ENCODE measurements at regions not wholly inside any gene's neighbourhood (a gene's known extent, or its start where the extent isn't known, plus 50 kb on each side); places are given as distances from the start of the nearest gene placed in this dataset.
A peak's percentile ranks its signal among the peaks of the same experiment; 100 is the strongest.

DNA sequence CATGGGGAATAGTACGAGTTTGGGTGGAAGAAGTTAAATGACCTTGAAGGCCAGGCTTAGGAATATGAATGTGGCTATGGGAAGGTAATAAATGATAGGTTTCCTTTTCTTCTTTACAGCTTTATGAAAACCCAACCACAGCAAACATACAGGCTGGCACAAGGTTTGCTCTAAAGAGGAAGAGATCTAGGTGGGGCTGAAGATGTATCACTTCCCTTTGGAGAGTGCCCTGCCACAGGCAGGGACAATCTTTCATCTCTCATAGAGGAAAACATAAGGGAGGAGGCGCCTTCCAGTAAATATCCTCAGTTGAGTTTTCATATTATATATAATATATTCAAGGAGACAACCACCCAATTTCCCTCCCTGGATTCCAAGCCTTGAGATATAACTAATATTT lies 72.9 kb upstream of the FRMD6 start:
- intact Hi-C loops (cut with micrococcal nuclease), result no loop called here

More for the DNA sequence above, 72.9 kb upstream of the FRMD6 start:
- Histone ChIP-seq H3K4me2 (ENCODE audit: insufficient read depth, low read length) (no peak overlapping the region), H3K4me1 (ENCODE audit: control insufficient read depth, extremely low read depth, insufficient read depth, low read length) (peaks cover 44% of the 10 kb centered on the region), H3K9ac (replicated peaks; ENCODE audit: extremely low read depth, insufficient read depth, low read length) (no peak overlapping the region), H3K9me1 (replicated peaks; ENCODE audit: control insufficient read depth, extremely low read depth, insufficient read depth, low read length) (no peaks in the 10 kb centered on the region), H3K27me3 (ENCODE audit: control insufficient read depth in 2 of 2, insufficient read depth in 2 of 2, low read length in 2 of 2) (no peaks in the 10 kb centered on the region), H3K27ac (ENCODE audit: insufficient read depth, low read depth, low read length) (no peak overlapping the region), H3K9me3 (replicated peaks; ENCODE audit: control insufficient read depth, insufficient read depth, low read length) (no peaks in the 10 kb centered on the region), H2AFZ (ENCODE audit: low read depth, low read length) (no peak overlapping the region), H3K79me2 (ENCODE audit: control insufficient read depth, insufficient read depth, low read length) (no peaks in the 10 kb centered on the region), H3K36me3 (ENCODE audit: control insufficient read depth in 2 of 2, extremely low read depth in 1 of 2, insufficient read depth in 2 of 2, low read length in 2 of 2) (no peaks in the 10 kb centered on the region), H4K20me1 (replicated peaks; ENCODE audit: control insufficient read depth, extremely low read depth, insufficient read depth, low read length) (no peaks in the 10 kb centered on the region), H3K4me3 (replicated peaks in 1 of 3; ENCODE audit: insufficient read depth in 1 of 3, low read depth in 1 of 3, low read length in 3 of 3) (no peak overlapping the region)
- DNase-seq (ENCODE audit: low read depth, low spot score) (peak; percentile 22), FAIRE-seq (no peak)
- ChIA-PET CTCF (interaction anchor here (1.8 kb wide), 1 partner anchor 26 kb away, joined by 7 read pairs; no protein-coding TSS in a partner anchor), POLR2A (no interaction called here)
- no peak for TF ChIP-seq CTCF (IDR thresholded peaks at IDR 0.05; ENCODE audit: extremely low read depth in 1 of 2, insufficient read depth in 1 of 2, low read depth in 1 of 2, low read length in 2 of 2)
- no peak for TF ChIP-seq POLR2AphosphoS5 (IDR thresholded peaks at IDR 0.05; ENCODE audit: insufficient read depth, low read depth, low read length)
- peak; percentile 2 for TF ChIP-seq FOS (IDR thresholded peaks at IDR 0.05; ENCODE audit: borderline replicate concordance, insufficient read depth, low read length)
- dilution Hi-C loops (cut with MboI; ENCODE audit: extremely low pct_ligation_motif_present, low sequenced_read_pairs), result no loop called here
- BruUV-seq (replicated peaks), result no TSS peak

Data from endothelial cell of umbilical vein (primary cell).